Smooth muscle cell (in vitro differentiated cells): ENCODE measurements at regions not wholly inside any gene's neighbourhood (a gene's known extent, or its start where the extent isn't known, plus 50 kb on each side); places are given as distances from the start of the nearest gene placed in this dataset.

ENCODE experiments used
- DNase-seq: peaks from one replicate; lab custom pipeline; 2025; ENCODE audit not compliant: unreplicated experiment; lab: John Stamatoyannopoulos, UW
- H2AFZ ChIP-seq: fragments of 200-600 bp; sonication (generic); 2 replicates; pipeline ENCODE4 v1.6.0; 2016; ENCODE audit warnings: antibody characterized with exemption, low read depth, mild to moderate bottlenecking
- H3F3A ChIP-seq: fragments of 200-600 bp; sonication (generic); 2 replicates; pipeline ENCODE4 v1.6.0; 2017; ENCODE audit warnings: antibody characterized with exemption, low read depth
- H3K27ac ChIP-seq: fragments of 200-600 bp; sonication (generic); 2 replicates; pipeline ENCODE4 v1.5.1; 2016; ENCODE audit warnings: low read depth, mild to moderate bottlenecking
- H3K27me3 ChIP-seq: fragments of 200-600 bp; sonication (generic); 2 replicates; pipeline ENCODE4 v1.6.1; 2016; ENCODE audit warnings: low read depth, mild to moderate bottlenecking
- H3K36me3 ChIP-seq: fragments of 200-600 bp; sonication (generic); 2 replicates; pipeline ENCODE4 v1.5.1; 2016; ENCODE audit warnings: low read depth
- H3K4me1 ChIP-seq: fragments of 200-600 bp; sonication (generic); 2 replicates; pipeline ENCODE4 v1.5.1; 2016; ENCODE audit warnings: low read depth
- H3K4me2 ChIP-seq: fragments of 200-600 bp; sonication (generic); 2 replicates; pipeline ENCODE4 v1.6.0; 2016; ENCODE audit warnings: mild to moderate bottlenecking
- H3K4me3 ChIP-seq: fragments of 200-600 bp; sonication (generic); 2 replicates; pipeline ENCODE4 v1.5.1; 2016; ENCODE audit warnings: mild to moderate bottlenecking
- H3K79me2 ChIP-seq: fragments of 200-600 bp; sonication (generic); 2 replicates; pipeline ENCODE4 v1.6.0; 2016; ENCODE audit warnings: low read depth, mild to moderate bottlenecking
- H3K9ac ChIP-seq: fragments of 200-600 bp; sonication (generic); 2 replicates; pipeline ENCODE4 v1.6.0; 2016; ENCODE audit warnings: low read depth
- H3K9me3 ChIP-seq: fragments of 200-600 bp; sonication (generic); replicated peaks from 2 replicates; pipeline ENCODE4 v1.5.1; 2016; ENCODE audit warnings: low read depth
- H4K20me1 ChIP-seq: fragments of 200-600 bp; sonication (generic); 2 replicates; pipeline ENCODE4 v1.6.0; 2016; ENCODE audit warnings: low read depth
- WGBS: methylation state at CpG from one replicate; pipeline ENCODE4 v1.1.7; 2016; ENCODE audit warnings: low lambda C conversion rate; 5-methylcytosine and 5-hydroxymethylcytosine counted together
- TF ChIP-seq, protein P1 (sequence below): fragments of 200-600 bp; sonication (generic); IDR thresholded peaks from 2 replicates; pipeline ENCODE4 v1.5.1; 2017; ENCODE audit warnings: borderline replicate concordance, mild to moderate bottlenecking, antibody characterized with exemption; ENCODE audit not compliant: insufficient read depth, poor library complexity, severe bottlenecking

DNA sequence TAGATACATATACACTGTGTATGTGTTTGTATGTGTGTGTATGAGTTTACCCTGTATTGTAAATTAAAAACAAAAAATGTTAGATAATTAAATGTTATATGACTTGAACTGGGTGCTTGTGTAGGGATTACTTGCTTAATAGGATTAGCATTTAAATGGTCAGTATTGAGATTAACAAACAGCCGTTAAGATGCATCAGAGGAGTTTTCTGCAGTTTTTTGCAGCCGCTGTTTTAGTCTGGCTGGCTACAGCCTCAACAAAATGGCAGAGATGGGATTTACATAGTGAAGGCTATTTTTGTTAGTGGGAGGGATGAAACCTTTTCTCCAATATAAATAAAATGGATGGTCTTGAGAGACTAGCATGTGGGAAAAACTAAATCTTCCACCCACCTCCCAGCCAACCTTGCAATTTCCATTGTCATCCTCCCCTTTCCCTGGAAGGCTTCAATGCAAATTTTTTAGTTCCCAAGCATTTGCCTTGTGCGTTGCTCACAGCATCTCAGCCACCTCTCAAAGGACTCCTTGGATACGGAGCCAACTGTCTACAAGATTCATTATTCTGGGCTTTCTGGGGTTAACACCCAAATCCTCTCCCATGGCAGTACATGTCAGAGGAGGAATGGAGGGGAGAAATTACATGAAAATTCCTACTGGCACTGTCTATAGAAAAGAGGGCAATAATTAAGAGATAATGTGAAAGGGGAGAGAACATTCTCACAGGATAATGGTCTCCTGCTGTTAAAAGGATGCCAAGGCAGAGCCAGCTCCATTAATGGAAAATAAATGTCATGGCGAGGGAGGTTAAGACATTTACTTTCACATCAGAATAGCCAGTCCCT is 351.9 kb downstream of the CDH2 start:
- no peak overlapping the region for H3K4me3 ChIP-seq
- WGBS, result 72% methylated on average over 5 of the region's 5 CpGs
- no peaks in the 10 kb centered on the region for H3K9me3 ChIP-seq
- TF ChIP-seq, protein P1, sequence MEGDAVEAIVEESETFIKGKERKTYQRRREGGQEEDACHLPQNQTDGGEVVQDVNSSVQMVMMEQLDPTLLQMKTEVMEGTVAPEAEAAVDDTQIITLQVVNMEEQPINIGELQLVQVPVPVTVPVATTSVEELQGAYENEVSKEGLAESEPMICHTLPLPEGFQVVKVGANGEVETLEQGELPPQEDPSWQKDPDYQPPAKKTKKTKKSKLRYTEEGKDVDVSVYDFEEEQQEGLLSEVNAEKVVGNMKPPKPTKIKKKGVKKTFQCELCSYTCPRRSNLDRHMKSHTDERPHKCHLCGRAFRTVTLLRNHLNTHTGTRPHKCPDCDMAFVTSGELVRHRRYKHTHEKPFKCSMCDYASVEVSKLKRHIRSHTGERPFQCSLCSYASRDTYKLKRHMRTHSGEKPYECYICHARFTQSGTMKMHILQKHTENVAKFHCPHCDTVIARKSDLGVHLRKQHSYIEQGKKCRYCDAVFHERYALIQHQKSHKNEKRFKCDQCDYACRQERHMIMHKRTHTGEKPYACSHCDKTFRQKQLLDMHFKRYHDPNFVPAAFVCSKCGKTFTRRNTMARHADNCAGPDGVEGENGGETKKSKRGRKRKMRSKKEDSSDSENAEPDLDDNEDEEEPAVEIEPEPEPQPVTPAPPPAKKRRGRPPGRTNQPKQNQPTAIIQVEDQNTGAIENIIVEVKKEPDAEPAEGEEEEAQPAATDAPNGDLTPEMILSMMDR, result no peak
- no peaks in the 10 kb centered on the region for H3K79me2 ChIP-seq
- no peaks in the 10 kb centered on the region for H4K20me1 ChIP-seq
- H3F3A ChIP-seq, result no peaks in the 10 kb centered on the region
- H3K27ac ChIP-seq, result no peak overlapping the region
- peaks cover 13% of the 10 kb centered on the region for H3K4me1 ChIP-seq
- no peaks in the 10 kb centered on the region for H3K36me3 ChIP-seq
- H3K27me3 ChIP-seq, result no peaks in the 10 kb centered on the region
- H2AFZ ChIP-seq, result no peak overlapping the region
- H3K9ac ChIP-seq, result no peak overlapping the region
- DNase-seq, result no peak
- no peak overlapping the region for H3K4me2 ChIP-seq

- TF ChIP-seq, protein P1, result no peak
- H3K9ac ChIP-seq, result no peak overlapping the region
These were observed 352.7 kb downstream of the CDH2 start for GRCh38 chr18:27824275-27824674.

DNA sequence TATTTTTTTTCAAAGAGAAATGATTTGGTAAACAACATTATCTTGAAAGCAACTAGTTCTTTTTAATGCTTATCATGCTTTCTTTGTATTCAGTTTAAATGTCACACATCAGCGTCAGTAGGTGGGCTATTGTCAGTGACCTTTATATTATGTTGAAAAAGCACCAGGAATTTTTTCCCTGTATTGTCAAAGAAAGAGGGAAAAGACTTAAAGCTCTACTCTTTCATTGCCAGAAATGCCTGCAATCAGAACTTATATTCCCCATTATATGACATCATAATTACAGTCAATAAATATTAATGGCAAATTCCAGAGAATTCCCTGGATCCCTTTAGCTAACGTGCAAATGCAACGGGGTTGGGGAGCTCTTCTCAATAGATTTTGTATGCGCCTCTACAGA is 353.9 kb downstream of the CDH2 start:
- no peak for DNase-seq
- Histone ChIP-seq H3K9ac (no peak overlapping the region), H3K9me3 (no peaks in the 10 kb centered on the region), H2AFZ (no peak overlapping the region), H3K27me3 (no peaks in the 10 kb centered on the region), H3K4me3 (no peak overlapping the region), H3K4me2 (no peak overlapping the region), H3K36me3 (no peaks in the 10 kb centered on the region), H3K4me1 (peaks cover 13% of the 10 kb centered on the region), H3F3A (no peaks in the 10 kb centered on the region), H3K27ac (no peak overlapping the region), H4K20me1 (no peaks in the 10 kb centered on the region), H3K79me2 (no peaks in the 10 kb centered on the region)
- TF ChIP-seq, protein P1, result no peak
- WGBS, result 88% methylated on average over 4 of the region's 4 CpGs

More at GRCh38 chr18:27824275-27824674, 352.7 kb downstream of the CDH2 start:
- Histone ChIP-seq H3K9me3 (no peaks in the 10 kb centered on the region), H2AFZ (no peak overlapping the region), H3K79me2 (no peaks in the 10 kb centered on the region), H3K4me3 (no peak overlapping the region), H3K4me1 (peaks cover 13% of the 10 kb centered on the region), H3K36me3 (no peaks in the 10 kb centered on the region), H3F3A (no peaks in the 10 kb centered on the region), H3K27ac (no peak overlapping the region), H3K27me3 (no peaks in the 10 kb centered on the region), H3K4me2 (no peak overlapping the region), H4K20me1 (no peaks in the 10 kb centered on the region)
- 91% methylated on average over 4 of the region's 4 CpGs for WGBS
- DNase-seq, result no peak

DNA sequence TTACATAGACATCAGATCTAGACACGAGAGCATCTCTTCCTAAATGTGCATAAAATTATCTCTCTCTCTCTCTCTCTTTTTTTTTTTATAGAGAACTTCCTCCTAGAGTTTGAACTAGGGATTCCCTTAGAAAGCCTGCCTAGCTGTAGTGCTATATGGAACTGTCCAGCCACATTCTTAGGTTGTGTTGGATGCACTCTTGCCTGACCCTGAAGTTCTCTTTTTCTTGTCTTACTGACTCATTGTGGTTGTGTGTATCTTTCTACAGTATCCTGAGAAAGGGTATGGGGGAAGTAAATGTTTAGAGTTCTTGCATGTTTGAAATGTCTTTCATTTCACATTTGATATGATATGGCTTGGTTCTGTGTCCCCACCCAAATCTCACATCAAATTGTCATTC is 368.2 kb downstream of the CDH2 start:
- no peaks in the 10 kb centered on the region for H3K27me3 ChIP-seq
- 75% methylated on average over 1 of the region's 1 CpG for WGBS
- no peaks in the 10 kb centered on the region for H3K4me1 ChIP-seq
- H3K4me3 ChIP-seq, result no peak overlapping the region
- no peaks in the 10 kb centered on the region for H3K79me2 ChIP-seq
- no peak overlapping the region for H3K27ac ChIP-seq
- TF ChIP-seq, protein P1, result no peak
- no peak for DNase-seq
- no peaks in the 10 kb centered on the region for H4K20me1 ChIP-seq
- H3K4me2 ChIP-seq, result no peak overlapping the region
- H3K9ac ChIP-seq, result no peak overlapping the region
- H3K36me3 ChIP-seq, result no peaks in the 10 kb centered on the region
- H2AFZ ChIP-seq, result no peak overlapping the region
- H3K9me3 ChIP-seq, result no peaks in the 10 kb centered on the region
- H3F3A ChIP-seq, result no peaks in the 10 kb centered on the region
